HuH-7 (cell line): ENCODE measurements at regions not wholly inside any gene's neighbourhood (a gene's known extent, or its start where the extent isn't known, plus 50 kb on each side); places are given as distances from the start of the nearest gene placed in this dataset.

ENCODE experiments used
- DNase-seq: peaks from one replicate; pipeline ENCODE4 v3.0.0; 2011; ENCODE audit warnings: low spot score

DNA sequence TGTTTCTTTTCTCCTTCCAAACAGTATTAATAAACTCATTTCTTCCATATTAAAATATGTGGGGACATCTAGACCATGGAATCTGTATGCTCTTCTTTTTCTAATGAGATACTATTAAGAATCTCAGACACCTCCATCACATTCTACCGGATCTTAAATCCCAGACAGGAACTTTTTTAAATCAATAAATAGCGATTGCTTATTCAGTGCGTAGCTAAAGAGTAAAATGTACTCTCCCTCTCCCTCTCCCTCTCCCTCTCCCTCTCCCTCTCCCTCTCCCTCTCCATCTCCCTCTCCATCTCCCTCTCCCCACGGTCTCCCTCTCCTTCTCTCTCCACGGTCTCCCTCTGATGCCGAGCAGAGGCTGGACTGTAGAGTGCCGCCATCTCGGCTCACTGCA is 297.0 kb downstream of the HNRNPD start:
- no peak for DNase-seq

DNA sequence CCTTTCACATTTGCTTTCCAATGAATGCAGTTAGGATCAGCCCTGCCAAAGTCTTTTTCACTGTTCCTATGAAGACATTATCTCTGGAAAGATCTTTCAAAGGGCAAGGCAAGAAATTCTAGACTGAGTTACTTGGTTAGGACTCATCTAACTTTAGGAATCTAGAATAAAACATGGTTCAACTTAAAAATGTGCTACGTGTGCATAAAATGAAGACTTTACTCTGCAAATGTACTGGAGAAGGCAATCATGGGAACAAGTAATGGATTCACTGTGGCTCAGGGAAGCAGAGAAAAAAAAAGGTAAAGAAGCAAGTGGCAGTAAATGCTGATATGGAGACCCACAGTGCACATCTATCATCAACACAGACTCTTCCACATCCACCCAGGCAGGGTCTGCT is 297.4 kb downstream of the HNRNPD start:
- no peak for DNase-seq

DNA sequence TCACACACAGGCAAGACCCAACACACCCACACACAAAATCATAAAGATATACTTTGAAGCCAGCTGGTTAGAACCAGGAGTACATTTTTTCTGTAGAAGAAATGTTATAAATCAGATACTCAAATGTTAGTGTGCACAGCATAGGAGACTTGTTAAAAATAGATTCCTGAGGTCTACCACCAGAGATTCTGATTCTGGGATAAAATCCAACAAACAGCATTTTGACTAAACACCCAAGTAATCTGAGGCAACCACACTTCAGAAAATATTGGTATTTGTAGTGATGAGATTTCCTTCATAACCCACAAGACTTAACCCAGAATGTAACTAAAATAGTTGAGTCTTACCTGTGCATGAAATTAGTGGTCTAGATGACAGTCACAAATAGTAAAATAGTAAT is 301.8 kb downstream of the HNRNPD start:
- no peak for DNase-seq

DNA sequence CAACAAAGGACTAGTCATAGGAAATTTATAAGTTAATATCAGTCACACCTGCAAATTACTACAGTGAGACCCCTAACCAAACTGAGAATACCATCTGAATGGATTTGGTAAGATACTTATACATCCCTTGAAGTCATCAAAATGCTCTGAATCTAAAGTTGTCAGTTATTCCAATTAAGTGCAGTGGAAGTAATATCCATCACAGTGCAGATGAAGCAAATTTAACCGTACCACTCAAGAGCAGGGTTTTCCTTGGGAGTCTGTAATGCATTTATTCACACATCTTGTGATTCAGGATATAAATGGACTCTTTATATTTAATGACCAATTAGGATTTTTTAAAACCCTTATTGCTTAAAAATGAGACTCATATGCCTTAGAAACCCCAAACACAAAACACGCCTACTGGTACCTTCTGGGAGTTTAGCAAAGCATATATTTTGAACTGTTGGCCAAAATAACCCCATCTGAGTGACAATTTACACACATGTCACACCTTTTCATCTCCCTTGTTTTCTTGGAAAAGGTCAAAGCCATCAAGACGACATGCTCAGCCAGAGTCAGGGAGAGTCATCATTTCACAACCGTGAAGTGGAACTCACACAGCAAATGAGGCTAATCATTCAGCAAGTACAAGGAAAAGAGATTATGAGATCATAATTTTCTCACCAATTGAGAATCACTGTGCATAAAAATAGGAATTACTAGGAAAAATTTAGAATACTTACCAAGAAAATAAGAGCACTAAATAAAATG is 303.7 kb downstream of the HNRNPD start:
- no peak for DNase-seq

DNA sequence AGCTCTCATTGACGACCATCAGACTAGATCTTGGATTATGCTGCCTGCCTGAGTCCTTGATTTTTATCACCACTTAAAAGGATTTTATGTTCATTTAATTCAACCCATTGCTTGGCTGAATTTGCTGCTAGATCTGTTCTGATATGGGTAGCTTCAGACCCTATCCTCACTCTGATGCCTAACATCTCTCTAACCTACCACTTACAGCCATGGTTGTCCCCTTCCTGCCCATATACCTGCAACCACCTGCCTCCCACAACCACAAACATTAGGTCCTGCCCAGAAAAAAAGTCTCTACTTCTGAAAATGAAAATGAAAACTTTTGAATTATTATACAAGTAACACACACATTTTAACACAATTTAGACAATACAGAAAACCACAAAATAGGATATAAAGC is 310.8 kb downstream of the HNRNPD start:
- no peak for DNase-seq

DNA sequence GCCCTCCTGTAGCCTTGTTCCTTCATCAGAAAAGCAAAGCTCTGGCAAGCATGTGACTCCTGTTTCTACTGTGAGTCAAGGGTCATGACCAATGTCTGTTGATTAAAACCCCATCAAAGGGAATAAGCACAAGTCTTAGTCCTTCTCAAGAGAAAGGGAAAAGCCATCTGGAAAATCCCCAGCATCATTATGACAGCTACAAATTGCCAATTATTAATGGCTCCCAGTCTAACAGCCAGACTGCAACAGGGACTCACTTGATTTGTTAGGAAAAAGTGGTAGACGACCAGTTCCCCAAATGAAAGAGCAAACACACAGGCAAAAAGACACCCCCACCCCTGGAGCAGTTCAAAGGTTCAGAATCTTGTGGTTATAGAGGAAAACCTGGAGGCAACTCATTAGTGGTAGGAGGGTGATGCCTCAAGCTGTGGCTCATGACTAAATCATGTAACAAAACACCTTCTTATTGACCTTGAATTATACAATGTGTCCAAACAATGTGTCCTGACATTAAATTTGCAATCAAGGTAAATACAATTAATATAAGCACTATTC is 315.7 kb downstream of the HNRNPD start:
- no peak for DNase-seq

DNA sequence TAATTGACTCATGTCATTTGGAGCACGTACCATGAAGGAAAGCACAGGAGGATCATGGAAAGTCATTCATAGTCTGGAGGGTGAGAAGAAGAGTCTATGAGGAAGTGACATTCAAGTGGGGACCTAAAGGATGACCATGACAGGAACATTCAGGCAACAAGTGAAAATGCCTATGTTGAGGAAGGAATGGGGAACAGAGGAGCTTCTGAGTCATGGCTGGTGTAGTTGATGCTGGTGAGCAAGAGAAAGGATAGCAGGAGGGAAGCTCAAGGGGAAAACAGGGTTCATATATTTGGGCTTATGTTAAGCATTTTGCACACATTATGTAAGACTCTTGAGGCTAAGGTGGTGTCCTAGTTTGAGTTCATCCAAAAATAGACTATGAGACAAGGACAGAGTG is 318.6 kb downstream of the HNRNPD start:
- DNase-seq, result no peak

DNA sequence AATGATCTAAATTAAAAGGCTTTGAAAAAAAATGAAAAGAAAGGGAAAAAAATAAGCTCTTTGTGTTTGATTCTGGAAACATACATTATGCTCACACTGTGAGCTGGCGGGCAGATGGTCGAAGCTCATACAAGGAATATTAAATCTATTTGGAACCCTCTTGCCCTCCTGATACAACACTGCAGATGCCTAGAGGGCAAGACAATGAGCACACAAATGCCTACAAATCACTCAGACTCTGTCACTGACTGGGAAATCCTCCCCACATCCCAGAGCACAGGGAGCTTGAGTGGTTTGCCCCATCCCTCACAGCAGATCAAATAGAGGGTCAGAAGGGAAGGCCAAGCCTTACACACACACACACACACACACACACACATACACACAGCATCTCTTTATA is 320.4 kb downstream of the HNRNPD start:
- DNase-seq, result no peak

DNA sequence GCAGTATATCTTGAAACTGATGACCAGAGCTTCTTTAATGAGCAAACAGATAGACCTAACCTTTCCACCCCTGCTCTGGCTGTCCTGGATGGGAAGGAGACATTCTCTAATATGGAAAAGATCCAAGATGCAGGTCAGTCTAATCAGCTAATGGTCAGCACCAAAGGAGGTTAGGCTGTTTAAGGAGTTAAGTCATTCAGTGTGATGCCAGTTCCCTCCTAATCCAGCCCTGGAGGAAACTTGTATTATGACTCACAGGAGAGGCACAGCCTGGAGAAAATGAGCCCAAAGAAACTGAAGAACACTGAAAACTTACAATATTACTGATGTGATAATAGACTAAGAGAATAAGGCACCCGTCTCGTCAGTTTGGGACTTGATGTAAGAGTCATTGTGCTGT is 323.0 kb downstream of the HNRNPD start:
- no peak for DNase-seq

DNA sequence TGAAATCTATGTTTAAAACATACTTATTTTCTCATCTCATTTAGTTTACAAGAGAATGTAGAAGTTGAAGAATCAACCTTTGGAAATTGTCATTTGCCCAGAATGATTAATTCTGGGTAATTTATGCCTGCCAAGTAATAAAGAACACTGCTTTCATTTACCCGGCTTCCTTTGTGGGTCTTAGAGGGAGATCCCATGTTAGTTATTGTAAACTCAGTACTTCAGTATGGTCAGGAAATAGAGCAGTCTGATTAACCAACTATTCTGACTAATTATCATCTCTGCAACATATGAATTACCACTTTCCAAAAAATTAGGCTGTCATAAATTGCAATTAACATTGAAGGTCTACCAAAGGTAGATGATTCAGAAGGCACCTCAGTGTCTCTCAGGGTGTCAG is 324.5 kb downstream of the HNRNPD start:
- DNase-seq, result no peak

DNA sequence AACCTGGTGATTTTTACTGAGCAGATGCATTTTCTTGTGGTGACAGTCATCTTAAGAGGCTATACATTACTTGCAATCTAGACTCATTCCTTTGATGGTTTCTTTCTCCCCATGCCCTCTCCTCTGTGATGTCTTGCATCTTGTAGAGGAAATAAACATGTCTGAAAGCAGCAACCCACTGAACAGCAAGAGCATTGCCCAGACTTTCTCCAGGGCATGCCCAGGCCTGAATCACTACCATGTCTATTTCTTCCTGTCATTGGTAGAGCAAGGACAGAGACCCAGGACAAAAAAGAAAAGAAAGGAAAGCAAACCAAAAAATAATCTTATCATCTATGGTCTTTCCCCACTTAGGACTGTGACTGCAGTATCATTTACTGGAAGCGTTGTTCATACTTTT is 326.1 kb downstream of the HNRNPD start:
- DNase-seq, result no peak

DNA sequence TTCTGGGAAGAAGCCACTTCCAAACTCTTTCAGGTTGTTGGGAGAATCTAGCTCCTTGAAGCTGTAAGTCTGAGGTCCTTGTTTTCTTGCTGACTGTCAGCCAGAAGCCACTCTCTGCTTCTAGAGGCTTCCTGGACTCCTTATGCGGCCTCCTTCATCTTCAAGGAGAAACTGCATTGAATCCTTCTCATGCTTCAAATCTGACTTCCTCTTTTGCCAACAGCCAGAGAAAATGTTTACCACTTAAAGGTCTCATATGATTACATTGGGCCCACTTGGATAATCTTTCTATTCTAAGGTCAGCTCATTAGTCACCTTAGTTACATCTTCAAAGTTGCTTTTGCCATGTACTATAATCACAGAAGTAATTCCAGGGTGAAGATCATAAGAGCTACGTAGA is 327.0 kb downstream of the HNRNPD start:
- DNase-seq, result no peak

DNA sequence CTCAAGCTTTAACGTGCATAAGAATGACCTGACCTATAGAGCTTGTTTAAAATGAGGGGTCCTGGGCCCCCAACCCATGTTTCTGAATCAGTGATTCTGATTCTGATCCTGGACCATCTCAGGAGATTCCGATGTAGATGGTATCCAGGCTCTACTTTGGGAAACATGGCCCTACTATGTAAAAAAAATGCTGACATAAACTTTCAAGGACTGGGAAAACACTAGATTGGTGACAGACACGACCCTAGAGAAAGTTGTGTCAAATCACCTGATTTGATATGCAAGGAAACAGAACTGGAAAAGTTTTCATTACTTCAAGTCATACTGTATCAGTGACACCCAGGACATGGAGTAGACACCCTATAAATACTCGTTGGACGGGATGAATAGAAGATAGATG is 328.5 kb downstream of the HNRNPD start:
- DNase-seq, result no peak

DNA sequence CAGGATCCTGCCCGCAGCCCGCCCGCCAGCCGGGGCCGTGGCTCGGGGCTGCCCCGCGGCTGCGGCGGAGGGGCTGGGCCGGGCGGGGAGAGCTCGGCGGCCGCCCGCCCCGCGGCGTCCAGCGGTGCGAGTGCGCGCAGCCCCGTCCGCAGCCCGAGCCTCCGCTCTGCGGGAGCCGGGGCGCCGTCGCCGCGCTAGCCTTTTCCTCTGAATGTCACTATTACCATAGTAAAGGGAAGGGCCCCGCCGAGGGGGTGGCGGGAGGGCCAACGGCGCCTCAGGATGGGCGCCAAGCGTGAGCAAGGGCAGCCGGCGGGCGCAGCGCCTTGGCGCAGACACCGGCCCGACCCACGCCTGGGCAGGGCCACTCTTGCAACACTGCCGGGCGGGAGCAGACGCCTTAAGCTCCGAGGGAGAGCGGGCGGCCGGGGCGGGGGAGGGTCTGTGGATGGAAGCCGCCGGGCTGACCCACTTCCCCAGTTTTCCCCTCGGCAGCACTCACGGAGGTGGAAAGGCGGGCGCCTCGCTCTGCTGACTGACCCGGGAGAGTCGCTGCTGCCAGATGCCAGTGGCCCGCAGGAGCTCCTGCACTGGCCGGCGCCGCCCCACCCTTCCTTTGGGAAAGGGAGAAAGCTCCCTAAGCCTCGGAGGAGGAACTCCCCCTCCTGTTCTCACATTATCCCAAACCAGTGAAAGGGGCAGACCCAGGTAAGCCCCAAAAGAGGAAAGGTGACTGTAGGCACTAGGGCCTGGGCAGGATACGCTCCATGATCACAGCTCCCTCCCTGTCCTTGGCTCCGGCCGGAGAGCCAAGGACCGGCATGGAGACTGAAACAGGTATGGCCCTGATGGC is 329.4 kb downstream of the HNRNPD start:
- DNase-seq, result peak; percentile 34

DNA sequence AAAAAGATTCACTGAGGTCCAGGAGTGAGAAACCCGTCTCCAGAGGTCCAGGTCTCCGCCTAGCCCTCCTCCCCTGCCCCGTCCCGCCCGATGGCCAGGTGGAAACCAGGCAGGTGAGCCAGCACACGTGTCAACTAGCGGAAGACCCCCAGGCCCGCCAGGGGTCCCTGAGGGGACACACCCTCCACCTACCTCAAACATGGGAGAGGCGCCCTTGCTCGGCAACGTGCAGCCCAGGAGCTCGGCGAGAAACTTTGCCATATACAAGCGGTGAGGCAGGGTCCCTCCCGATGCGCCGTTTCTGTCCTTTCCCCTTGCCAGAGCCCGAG is 330.0 kb downstream of the HNRNPD start:
- peak; percentile 8 for DNase-seq

DNA sequence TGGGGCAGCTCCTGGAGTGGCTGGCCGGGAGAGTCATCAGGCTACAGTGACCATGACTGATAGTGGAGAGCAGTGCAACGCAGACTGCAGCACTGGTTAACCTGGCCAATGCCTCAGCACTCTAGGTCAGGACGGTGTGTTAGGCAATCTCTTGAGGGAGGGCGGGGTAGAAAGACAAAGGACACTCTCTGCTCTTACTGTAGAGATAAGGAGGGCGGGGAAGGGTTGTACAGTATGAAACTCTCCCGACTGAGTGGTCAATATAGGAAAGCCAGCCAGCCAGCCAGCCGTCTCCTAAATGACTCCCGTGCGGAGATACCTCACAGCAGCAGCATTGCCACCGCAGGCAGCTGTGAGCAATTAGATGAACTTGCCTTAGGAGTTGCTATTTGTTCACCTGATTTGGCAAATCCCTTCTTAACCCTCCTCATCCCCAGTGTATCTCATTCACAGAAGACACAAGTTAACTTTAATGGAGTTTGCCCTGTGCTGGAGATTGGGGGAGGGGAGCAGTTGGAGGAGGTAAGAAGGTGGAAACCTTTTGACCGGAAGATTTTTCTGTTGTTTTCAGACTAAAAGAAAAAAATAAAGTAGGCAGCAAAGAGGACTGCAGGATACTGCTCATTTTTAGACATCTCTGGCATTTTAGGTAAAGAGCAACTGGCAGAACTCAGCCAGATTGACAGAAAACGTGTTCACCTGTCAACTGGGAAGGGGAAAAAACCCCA is 330.5 kb downstream of the HNRNPD start:
- DNase-seq, result peak; percentile 55

DNA sequence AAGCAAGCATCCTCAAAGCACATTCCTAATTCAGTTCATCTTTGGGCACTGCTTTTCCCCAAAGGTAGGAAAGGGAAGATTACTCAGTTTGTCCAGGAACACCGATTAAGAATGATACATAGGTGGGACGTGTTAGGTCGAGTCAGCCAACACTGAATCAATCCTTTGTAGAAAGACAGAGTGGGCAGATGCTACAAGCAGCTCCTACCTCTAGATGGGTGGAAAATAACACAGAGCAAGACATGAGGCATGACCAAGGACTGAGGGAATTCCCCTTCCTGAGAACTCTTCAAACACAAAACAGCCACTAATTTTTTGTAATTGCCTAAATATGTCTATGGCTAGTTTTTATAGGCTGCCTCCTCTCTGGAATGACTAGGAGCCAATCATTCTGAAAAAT is 331.7 kb downstream of the HNRNPD start:
- no peak for DNase-seq

DNA sequence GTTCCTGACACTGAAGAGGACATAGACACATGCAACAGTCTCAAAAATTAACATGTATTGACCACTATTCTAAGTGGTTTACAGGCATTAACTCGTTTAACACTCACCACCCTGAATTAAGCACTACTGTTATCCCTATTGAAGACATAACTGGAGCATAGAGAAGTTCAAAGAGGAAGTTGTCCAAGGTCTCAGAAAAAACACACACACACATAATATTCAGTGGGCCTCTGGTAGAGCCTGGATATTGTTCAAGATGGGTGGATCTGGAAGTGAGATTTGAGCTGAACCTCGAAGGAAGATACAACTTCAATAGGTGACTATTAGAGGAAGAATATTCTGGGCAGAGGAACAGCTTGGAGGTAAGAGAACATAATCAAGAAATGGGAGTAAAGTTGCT is 334.9 kb downstream of the HNRNPD start:
- DNase-seq, result no peak

DNA sequence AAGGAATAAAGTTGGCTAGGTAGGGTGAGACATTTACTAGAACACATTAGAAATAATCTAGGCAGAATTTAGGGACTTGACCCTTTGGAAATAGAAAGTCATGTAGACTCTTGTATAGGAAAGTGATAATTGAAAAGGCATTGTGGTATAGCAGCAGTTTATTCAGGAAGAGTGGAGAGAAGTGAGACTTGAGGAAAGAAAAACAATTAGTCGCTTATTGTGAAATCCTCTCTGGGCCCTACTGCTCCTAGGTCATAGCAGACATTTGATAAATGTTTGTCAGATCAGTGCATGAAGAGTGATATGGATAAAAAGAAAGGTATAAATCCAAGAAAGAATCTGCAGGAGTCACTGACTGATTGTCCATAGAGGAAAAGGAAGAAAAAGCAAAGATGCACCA is 337.6 kb downstream of the HNRNPD start:
- no peak for DNase-seq

DNA sequence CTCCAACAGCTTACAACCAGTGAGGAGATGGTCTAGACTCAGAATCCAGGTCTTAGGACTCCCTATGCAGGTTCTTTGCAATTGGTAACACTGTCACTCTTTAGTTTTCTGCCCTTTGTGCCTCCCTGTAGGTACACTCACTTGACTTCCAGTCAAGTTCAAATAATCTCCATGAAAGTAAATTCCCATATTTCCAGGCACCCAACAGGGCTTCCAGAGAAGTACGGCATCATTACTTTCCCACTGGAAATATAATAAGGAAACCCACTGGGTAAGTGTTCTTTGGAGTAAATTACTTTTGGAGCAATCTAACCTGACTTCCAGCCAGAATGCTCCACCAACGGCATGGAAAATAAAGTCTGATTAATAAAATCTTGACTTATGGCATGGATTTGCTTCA is 338.9 kb downstream of the HNRNPD start:
- no peak for DNase-seq

DNA sequence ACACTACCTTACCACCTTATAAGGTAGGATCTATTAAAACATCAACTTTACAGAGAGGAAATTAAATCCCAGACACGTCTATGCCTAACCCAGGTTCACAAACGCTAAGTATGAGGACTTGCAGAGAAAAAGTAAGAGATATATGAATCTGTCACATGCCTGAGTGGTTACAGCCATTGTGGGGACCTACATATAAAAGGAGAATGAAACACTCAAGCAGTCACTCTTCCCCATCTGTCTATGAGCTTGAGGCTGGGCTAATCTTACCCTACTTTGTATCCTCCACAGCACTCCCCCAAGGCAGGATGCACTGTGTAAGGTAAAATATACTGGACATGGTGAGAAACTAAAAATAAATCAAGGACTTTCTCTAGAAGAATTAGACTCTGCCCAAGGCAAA is 339.9 kb downstream of the HNRNPD start:
- no peak for DNase-seq

DNA sequence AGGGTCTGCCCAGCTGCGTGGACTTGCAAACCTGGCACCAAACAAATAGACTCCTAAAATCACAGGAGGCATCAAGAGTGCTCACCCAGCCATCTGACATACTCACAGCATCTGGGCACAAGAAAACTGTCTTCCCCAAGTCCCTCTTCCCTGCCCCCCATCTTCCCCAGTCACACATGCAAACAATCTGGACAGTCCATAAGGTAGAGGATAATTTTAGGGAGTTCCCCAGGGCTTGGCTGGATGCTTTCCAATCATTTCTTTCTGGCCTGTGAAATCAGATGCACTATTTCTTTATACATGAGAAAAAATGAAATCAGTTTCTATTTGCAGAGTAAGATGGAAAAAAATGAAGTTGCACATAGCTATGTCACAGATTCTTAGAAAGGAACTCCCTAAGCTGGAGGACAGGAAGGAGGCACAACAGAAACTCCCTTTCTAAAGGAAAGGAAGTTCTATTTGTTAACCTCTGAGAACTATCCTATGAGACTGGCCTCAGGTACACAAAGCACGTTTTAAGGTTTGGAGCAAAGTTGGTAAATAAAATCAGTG is 342.3 kb downstream of the HNRNPD start:
- no peak for DNase-seq

DNA sequence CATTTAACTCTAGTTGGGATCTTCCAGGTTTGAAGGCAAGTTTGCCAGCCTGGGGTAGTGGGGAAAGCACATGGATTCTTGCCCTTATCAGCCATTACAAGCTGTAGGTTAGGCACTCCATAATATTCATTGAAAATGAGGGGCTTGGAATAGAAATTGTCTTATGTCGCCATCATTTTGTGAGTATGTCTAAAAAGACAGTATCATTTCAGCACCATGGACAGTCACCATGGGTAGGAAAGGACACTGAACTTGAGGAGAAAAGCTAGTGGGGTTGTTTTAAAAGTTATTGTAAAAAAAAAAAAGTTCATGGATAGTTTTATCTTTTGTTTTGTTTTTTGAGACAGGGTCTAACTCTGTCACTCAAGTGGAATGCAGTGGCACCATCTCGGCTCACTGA is 356.1 kb downstream of the HNRNPD start:
- DNase-seq, result peak; percentile 16
